ENCODE measurements at regions not wholly inside any gene's neighbourhood (a gene's known extent, or its start where the extent isn't known, plus 50 kb on each side); places are given as distances from the start of the nearest gene placed in this dataset.

- Histone ChIP-seq H3K36me3 (ENCODE audit: insufficient read depth, low read depth, low read length) (no peaks in the 10 kb centered on the region), H3K4me3 (ENCODE audit: low read length) (no peak overlapping the region), H3K27ac (ENCODE audit: low read length) (no peak overlapping the region), H3K9me3 (ENCODE audit: insufficient read depth, low read depth, low read length) (no peaks in the 10 kb centered on the region), H3K4me1 (ENCODE audit: insufficient read depth, low read length) (no peaks in the 10 kb centered on the region), H3K9ac (ENCODE audit: low read depth, low read length) (no peak overlapping the region), H3K27me3 (ENCODE audit: insufficient read depth, low read length) (no peaks in the 10 kb centered on the region)
Measured at GRCh38 chr6:4192173-4192572, 56.8 kb upstream of the ECI2 start.

GRCh38 chr6:4191271-4191721, 55.9 kb upstream of the ECI2 start:
- no peak overlapping the region for H3K27ac ChIP-seq (ENCODE audit: low read length)
- no peaks in the 10 kb centered on the region for H3K9me3 ChIP-seq (ENCODE audit: insufficient read depth, low read depth, low read length)
- no peaks in the 10 kb centered on the region for H3K4me1 ChIP-seq (ENCODE audit: insufficient read depth, low read length)
- H3K9ac ChIP-seq (ENCODE audit: low read depth, low read length), result no peak overlapping the region
- no peaks in the 10 kb centered on the region for H3K36me3 ChIP-seq (ENCODE audit: insufficient read depth, low read depth, low read length)
- H3K27me3 ChIP-seq (ENCODE audit: insufficient read depth, low read length), result no peaks in the 10 kb centered on the region
- no peak overlapping the region for H3K4me3 ChIP-seq (ENCODE audit: low read length)

- no peaks in the 10 kb centered on the region for H3K9me3 ChIP-seq (ENCODE audit: insufficient read depth, low read depth, low read length)
- H3K9ac ChIP-seq (ENCODE audit: low read depth, low read length), result no peak overlapping the region
- no peak overlapping the region for H3K4me3 ChIP-seq (ENCODE audit: low read length)
- no peaks in the 10 kb centered on the region for H3K36me3 ChIP-seq (ENCODE audit: insufficient read depth, low read depth, low read length)
- H3K4me1 ChIP-seq (ENCODE audit: insufficient read depth, low read length), result no peaks in the 10 kb centered on the region
- no peak overlapping the region for H3K27ac ChIP-seq (ENCODE audit: low read length)
- no peaks in the 10 kb centered on the region for H3K27me3 ChIP-seq (ENCODE audit: insufficient read depth, low read length)
Measured at GRCh38 chr6:4189249-4189648, 53.9 kb upstream of the ECI2 start.

- Histone ChIP-seq H3K36me3 (ENCODE audit: insufficient read depth, low read depth, low read length) (no peaks in the 10 kb centered on the region), H3K27me3 (ENCODE audit: insufficient read depth, low read length) (no peaks in the 10 kb centered on the region), H3K4me3 (ENCODE audit: low read length) (no peak overlapping the region), H3K9ac (ENCODE audit: low read depth, low read length) (no peak overlapping the region), H3K9me3 (ENCODE audit: insufficient read depth, low read depth, low read length) (no peaks in the 10 kb centered on the region), H3K27ac (ENCODE audit: low read length) (no peak overlapping the region), H3K4me1 (ENCODE audit: insufficient read depth, low read length) (no peaks in the 10 kb centered on the region)
Measured at GRCh38 chr6:4188801-4189200, 53.4 kb upstream of the ECI2 start.

GRCh38 chr6:4187480-4187879, 52.1 kb upstream of the ECI2 start:
- H3K4me1 ChIP-seq (ENCODE audit: insufficient read depth, low read length), result no peaks in the 10 kb centered on the region
- H3K9ac ChIP-seq (ENCODE audit: low read depth, low read length), result no peak overlapping the region
- H3K4me3 ChIP-seq (ENCODE audit: low read length), result no peak overlapping the region
- H3K27ac ChIP-seq (ENCODE audit: low read length), result no peak overlapping the region
- no peaks in the 10 kb centered on the region for H3K36me3 ChIP-seq (ENCODE audit: insufficient read depth, low read depth, low read length)
- no peaks in the 10 kb centered on the region for H3K27me3 ChIP-seq (ENCODE audit: insufficient read depth, low read length)
- H3K9me3 ChIP-seq (ENCODE audit: insufficient read depth, low read depth, low read length), result no peaks in the 10 kb centered on the region

- Histone ChIP-seq H3K4me1 (ENCODE audit: insufficient read depth, low read length) (0 out of 2 replicates have a peak, but pooled peaks cover 4% of the 10 kb centered on the region), H3K36me3 (ENCODE audit: insufficient read depth, low read depth, low read length) (no peaks in the 10 kb centered on the region), H3K9me3 (ENCODE audit: insufficient read depth, low read depth, low read length) (no peaks in the 10 kb centered on the region), H3K27me3 (ENCODE audit: insufficient read depth, low read length) (no peaks in the 10 kb centered on the region), H3K4me3 (ENCODE audit: low read length) (no peak overlapping the region), H3K9ac (ENCODE audit: low read depth, low read length) (no peak overlapping the region), H3K27ac (ENCODE audit: low read length) (no peak overlapping the region)
Measured at GRCh38 chr6:4186385-4186784, 51.0 kb upstream of the ECI2 start.

GRCh38 chr6:4185846-4186245, 50.5 kb upstream of the ECI2 start:
- Histone ChIP-seq H3K4me3 (ENCODE audit: low read length) (no peak overlapping the region), H3K9me3 (ENCODE audit: insufficient read depth, low read depth, low read length) (no peaks in the 10 kb centered on the region), H3K27ac (ENCODE audit: low read length) (no peak overlapping the region), H3K36me3 (ENCODE audit: insufficient read depth, low read depth, low read length) (no peaks in the 10 kb centered on the region), H3K4me1 (ENCODE audit: insufficient read depth, low read length) (0 out of 2 replicates have a peak, but pooled peaks cover 4% of the 10 kb centered on the region), H3K27me3 (ENCODE audit: insufficient read depth, low read length) (no peaks in the 10 kb centered on the region), H3K9ac (ENCODE audit: low read depth, low read length) (no peak overlapping the region)

- Histone ChIP-seq H3K4me1 (ENCODE audit: insufficient read depth, low read length) (0 out of 2 replicates have a peak, but pooled peaks cover 4% of the 10 kb centered on the region), H3K27ac (ENCODE audit: low read length) (no peak overlapping the region), H3K9me3 (ENCODE audit: insufficient read depth, low read depth, low read length) (no peaks in the 10 kb centered on the region), H3K9ac (ENCODE audit: low read depth, low read length) (no peak overlapping the region), H3K27me3 (ENCODE audit: insufficient read depth, low read length) (no peaks in the 10 kb centered on the region), H3K36me3 (ENCODE audit: insufficient read depth, low read depth, low read length) (no peaks in the 10 kb centered on the region), H3K4me3 (ENCODE audit: low read length) (no peak overlapping the region)
Measured at GRCh38 chr6:4185419-4185818, 50.0 kb upstream of the ECI2 start.

Measured in iPS-20b (cell line).